Testis (tissue), 2 donors: ENCODE measurements at regions not wholly inside any gene's neighbourhood (a gene's known extent, or its start where the extent isn't known, plus 50 kb on each side); places are given as distances from the start of the nearest gene placed in this dataset.

Source experiments
- POLR2A ChIP-seq: fragments of 450-650 bp; IDR thresholded peaks from one replicate; pipeline ENCODE4 v1.6.1; 2017; ENCODE audit warnings: antibody characterized with exemption, mild to moderate bottlenecking, moderate library complexity
- TF ChIP-seq, protein P1 (sequence below), 3 experiments: fragments of 450-650 bp in 2 of 3; fragments of 200-600 bp in 1 of 3; sonication (generic) in 1 of 3; IDR thresholded peaks; one replicate each; pipeline ENCODE4 v1.5.1; 2016 to 2019; ENCODE audit warnings: antibody characterized with exemption in 3 of 3, mild to moderate bottlenecking in 2 of 3, moderate library complexity in 1 of 3

DNA sequence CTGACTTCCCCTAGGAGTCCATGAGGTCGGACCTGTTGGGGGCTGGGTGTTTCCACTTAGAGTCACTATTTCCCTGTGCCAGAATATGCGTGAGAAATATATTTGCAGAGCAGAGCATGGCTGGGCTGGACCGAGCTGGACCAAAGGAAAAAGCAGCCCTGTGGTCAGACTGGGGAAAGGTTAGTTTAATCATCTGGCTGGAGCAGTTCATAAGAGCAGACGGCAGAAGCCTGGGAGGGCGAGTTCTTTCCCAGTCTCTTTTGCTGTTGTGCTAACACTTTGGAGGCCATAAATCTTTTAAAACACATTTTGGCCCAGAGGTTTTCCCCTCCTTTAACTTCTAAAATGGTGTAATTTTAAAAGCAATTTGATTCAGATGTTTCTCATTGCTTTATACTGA is 66.5 kb downstream of the GLI2 start:
- TF ChIP-seq, protein P1, sequence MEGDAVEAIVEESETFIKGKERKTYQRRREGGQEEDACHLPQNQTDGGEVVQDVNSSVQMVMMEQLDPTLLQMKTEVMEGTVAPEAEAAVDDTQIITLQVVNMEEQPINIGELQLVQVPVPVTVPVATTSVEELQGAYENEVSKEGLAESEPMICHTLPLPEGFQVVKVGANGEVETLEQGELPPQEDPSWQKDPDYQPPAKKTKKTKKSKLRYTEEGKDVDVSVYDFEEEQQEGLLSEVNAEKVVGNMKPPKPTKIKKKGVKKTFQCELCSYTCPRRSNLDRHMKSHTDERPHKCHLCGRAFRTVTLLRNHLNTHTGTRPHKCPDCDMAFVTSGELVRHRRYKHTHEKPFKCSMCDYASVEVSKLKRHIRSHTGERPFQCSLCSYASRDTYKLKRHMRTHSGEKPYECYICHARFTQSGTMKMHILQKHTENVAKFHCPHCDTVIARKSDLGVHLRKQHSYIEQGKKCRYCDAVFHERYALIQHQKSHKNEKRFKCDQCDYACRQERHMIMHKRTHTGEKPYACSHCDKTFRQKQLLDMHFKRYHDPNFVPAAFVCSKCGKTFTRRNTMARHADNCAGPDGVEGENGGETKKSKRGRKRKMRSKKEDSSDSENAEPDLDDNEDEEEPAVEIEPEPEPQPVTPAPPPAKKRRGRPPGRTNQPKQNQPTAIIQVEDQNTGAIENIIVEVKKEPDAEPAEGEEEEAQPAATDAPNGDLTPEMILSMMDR (IDR thresholded peaks at IDR 0.05): no peak
- TF ChIP-seq POLR2A: no peak
